AG09309 (cell line): ENCODE measurements at regions not wholly inside any gene's neighbourhood (a gene's known extent, or its start where the extent isn't known, plus 50 kb on each side); places are given as distances from the start of the nearest gene placed in this dataset.

Source experiments
- DNase-seq: peaks from one replicate; pipeline ENCODE4 v3.0.0-alpha.2; 2010; ENCODE audit warnings: low read depth
- H3K4me3 ChIP-seq: 2 replicates; pipeline ENCODE4 v1.5.1; 2011; ENCODE audit warnings: mild to moderate bottlenecking, low read depth, low read length, moderate library complexity; ENCODE audit not compliant: control insufficient read depth
- CTCF ChIP-seq: IDR thresholded peaks from 2 replicates; pipeline ENCODE4 v1.5.1; 2011; ENCODE audit warnings: mild to moderate bottlenecking, low read depth, low read length, inconsistent platforms; ENCODE audit not compliant: insufficient read depth, control insufficient read depth; ENCODE audit errors: missing control alignments

GRCh38 chr7:33674804-33675411 is 230.4 kb upstream of the BMPER start:
- no peak for TF ChIP-seq CTCF
- no peak overlapping the region for H3K4me3 ChIP-seq
- DNase-seq, result no peak

- no peak overlapping the region for H3K4me3 ChIP-seq
- peak; percentile 39 for DNase-seq
- no peak for TF ChIP-seq CTCF
Observed at GRCh38 chr7:33677556-33677955, 227.8 kb upstream of the BMPER start.

GRCh38 chr7:33678569-33679335 is 226.6 kb upstream of the BMPER start:
- TF ChIP-seq CTCF, result no peak
- no peak overlapping the region for H3K4me3 ChIP-seq
- no peak for DNase-seq

GRCh38 chr7:33680682-33681081 is 224.7 kb upstream of the BMPER start:
- TF ChIP-seq CTCF, result no peak
- DNase-seq, result no peak
- H3K4me3 ChIP-seq, result no peak overlapping the region

GRCh38 chr7:33685503-33685902 is 219.8 kb upstream of the BMPER start:
- H3K4me3 ChIP-seq, result no peak overlapping the region
- TF ChIP-seq CTCF, result no peak
- no peak for DNase-seq

GRCh38 chr7:33685981-33686683 is 219.2 kb upstream of the BMPER start:
- no peak for DNase-seq
- no peak for TF ChIP-seq CTCF
- H3K4me3 ChIP-seq, result no peak overlapping the region
